ENCODE measurements at regions not wholly inside any gene's neighbourhood (a gene's known extent, or its start where the extent isn't known, plus 50 kb on each side); places are given as distances from the start of the nearest gene placed in this dataset.

DNA sequence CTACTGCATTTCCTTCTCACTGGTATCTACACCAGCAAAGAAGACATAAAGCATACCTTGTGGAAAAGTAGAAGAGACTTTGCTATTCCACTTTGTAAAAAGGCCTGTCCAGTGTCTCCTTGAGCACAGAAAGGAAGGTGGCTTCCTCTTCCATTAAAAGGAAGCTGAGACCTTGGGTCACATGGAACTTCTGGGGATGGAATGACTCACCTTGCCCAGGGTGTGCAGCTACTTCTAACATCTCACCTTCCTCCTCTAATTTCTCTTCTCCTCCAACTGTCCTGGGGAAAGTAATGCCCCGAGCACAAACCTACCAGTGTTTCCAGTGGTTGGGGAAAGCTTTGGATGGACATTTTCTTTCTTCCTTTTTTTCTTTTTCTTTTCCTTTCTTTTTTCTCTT, 848.8 kb upstream of the MAP3K7 start:
- no peak for TF ChIP-seq CTCF (IDR thresholded peaks at IDR 0.05; ENCODE audit: low read depth, low read length, missing control alignments)
- H3K4me3 ChIP-seq (ENCODE audit: low read depth, low read length) = no peak overlapping the region
- DNase-seq (ENCODE audit: low read depth) = no peak

GRCh38 chr6:91434576-91434975, 847.7 kb upstream of the MAP3K7 start:
- no peak overlapping the region for H3K4me3 ChIP-seq (ENCODE audit: low read depth, low read length)
- TF ChIP-seq CTCF (IDR thresholded peaks at IDR 0.05; ENCODE audit: low read depth, low read length, missing control alignments) = no peak
- no peak for DNase-seq (ENCODE audit: low read depth)

DNA sequence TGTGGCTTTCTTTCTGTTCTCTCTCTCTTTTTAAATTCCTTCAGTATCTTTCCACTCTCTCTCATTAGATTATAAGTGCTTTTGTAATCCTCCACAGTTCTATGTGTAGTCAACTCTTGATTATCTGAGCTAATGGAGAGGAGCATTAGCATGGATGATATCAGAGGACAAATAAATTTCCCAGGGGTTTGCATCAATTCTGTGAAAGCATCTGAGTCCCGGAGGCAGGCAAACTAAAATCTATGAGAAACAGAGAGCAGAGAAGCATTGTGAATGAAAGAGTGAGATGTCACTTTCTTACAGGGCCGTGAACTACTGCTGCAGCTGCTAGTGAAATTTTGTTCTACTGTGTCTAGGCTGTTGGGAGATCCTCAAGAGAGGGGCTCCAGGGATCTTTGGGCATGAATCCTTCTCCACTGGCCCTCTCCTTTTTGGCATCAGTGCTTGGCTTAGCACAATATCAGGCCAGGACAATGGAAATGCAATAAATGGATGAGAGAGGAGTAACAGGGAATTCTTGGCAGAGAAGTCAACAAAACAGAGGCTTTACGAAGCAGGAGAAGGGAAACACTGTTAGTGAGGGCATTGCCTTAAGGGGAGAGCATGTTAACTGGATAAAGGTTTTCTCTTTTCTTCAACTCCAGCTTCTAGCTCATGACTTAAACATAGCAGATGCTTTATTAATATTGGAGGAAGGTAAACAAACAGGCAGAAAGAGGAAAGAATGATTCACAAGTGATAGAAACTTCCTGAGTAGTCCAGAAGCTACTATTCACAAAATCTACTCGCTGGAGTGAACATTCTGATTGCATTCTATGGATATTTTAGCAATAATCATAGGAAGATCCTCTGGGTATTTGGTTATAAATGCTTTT, 847.0 kb upstream of the MAP3K7 start:
- DNase-seq (ENCODE audit: low read depth) = no peak
- no peak for TF ChIP-seq CTCF (IDR thresholded peaks at IDR 0.05; ENCODE audit: low read depth, low read length, missing control alignments)

GRCh38 chr6:91428953-91429560, 842.2 kb upstream of the MAP3K7 start:
- no peak overlapping the region for H3K4me3 ChIP-seq (ENCODE audit: low read depth, low read length)
- no peak for TF ChIP-seq CTCF (IDR thresholded peaks at IDR 0.05; ENCODE audit: low read depth, low read length, missing control alignments)

More for the DNA sequence above, 847.0 kb upstream of the MAP3K7 start:
- H3K4me3 ChIP-seq (ENCODE audit: low read depth, low read length) = no peak overlapping the region

GRCh38 chr6:91428296-91428695, 841.4 kb upstream of the MAP3K7 start:
- no peak for TF ChIP-seq CTCF (IDR thresholded peaks at IDR 0.05; ENCODE audit: low read depth, low read length, missing control alignments)
- no peak for DNase-seq (ENCODE audit: low read depth)

More at GRCh38 chr6:91428953-91429560, 842.2 kb upstream of the MAP3K7 start:
- DNase-seq (ENCODE audit: low read depth) = no peak

GRCh38 chr6:91420243-91420642, 833.4 kb upstream of the MAP3K7 start:
- DNase-seq (ENCODE audit: low read depth) = no peak
- no peak overlapping the region for H3K4me3 ChIP-seq (ENCODE audit: low read depth, low read length)
- no peak for TF ChIP-seq CTCF (IDR thresholded peaks at IDR 0.05; ENCODE audit: low read depth, low read length, missing control alignments)

More at GRCh38 chr6:91428296-91428695, 841.4 kb upstream of the MAP3K7 start:
- no peak overlapping the region for H3K4me3 ChIP-seq (ENCODE audit: low read depth, low read length)
